ENCODE measurements at regions not wholly inside any gene's neighbourhood (a gene's known extent, or its start where the extent isn't known, plus 50 kb on each side); places are given as distances from the start of the nearest gene placed in this dataset.

- H3K4me2 ChIP-seq: no peak overlapping the region
- no peak overlapping the region for H3K4me3 ChIP-seq
- no peaks in the 10 kb centered on the region for H3K9me3 ChIP-seq (replicated peaks in 1 of 11)
- no peaks in the 10 kb centered on the region for H3K27me3 ChIP-seq
- no peak for TF ChIP-seq Cebpa-rat (IDR thresholded peaks at IDR 0.05)
- peaks cover 0 to 10% (median 0%) of the 10 kb centered on the region in 10 experiments; a peak in 8 of 20 replicates for H3K4me1 ChIP-seq
- no peaks in the 10 kb centered on the region for H3K36me3 ChIP-seq
- no peak overlapping the region for H3K9ac ChIP-seq
- no peak overlapping the region for H3K27ac ChIP-seq
- no peaks in the 10 kb centered on the region; a peak in 1 of 22 replicates for H4K20me1 ChIP-seq
Measured at GRCh38 chr3:44125246-44125645, 116.4 kb upstream of the TOPAZ1 start.

GRCh38 chr3:44125882-44126281 is 115.8 kb upstream of the TOPAZ1 start:
- no peak for TF ChIP-seq Cebpa-rat (IDR thresholded peaks at IDR 0.05)
- H4K20me1 ChIP-seq: no peaks in the 10 kb centered on the region; a peak in 1 of 22 replicates
- no peaks in the 10 kb centered on the region for H3K9me3 ChIP-seq (replicated peaks in 1 of 11)

GRCh38 chr3:44128057-44128775 is 113.5 kb upstream of the TOPAZ1 start:
- no peaks in the 10 kb centered on the region; a peak in 1 of 22 replicates for H4K20me1 ChIP-seq
- H3K27ac ChIP-seq: no peak overlapping the region
- peaks cover 0 to 13% (median 0%) of the 10 kb centered on the region in 10 experiments; a peak in 8 of 20 replicates for H3K4me1 ChIP-seq
- no peak overlapping the region for H3K4me3 ChIP-seq
- no peaks in the 10 kb centered on the region for H3K27me3 ChIP-seq
- peak overlapping the region in 4 of 11 experiments; percentile 1 to 33 (median 22); a peak in 4 of 22 replicates for H3K4me2 ChIP-seq
- TF ChIP-seq Cebpa-rat (IDR thresholded peaks at IDR 0.05): no peak
- no peaks in the 10 kb centered on the region for H3K36me3 ChIP-seq
- no peaks in the 10 kb centered on the region for H3K9me3 ChIP-seq (replicated peaks in 1 of 11)
- H3K9ac ChIP-seq: no peak overlapping the region

More at GRCh38 chr3:44125882-44126281, 115.8 kb upstream of the TOPAZ1 start:
- no peak overlapping the region for H3K9ac ChIP-seq
- H3K4me3 ChIP-seq: no peak overlapping the region
- H3K27ac ChIP-seq: no peak overlapping the region
- no peaks in the 10 kb centered on the region for H3K36me3 ChIP-seq
- H3K4me2 ChIP-seq: no peak overlapping the region
- no peaks in the 10 kb centered on the region for H3K27me3 ChIP-seq
- peaks cover 0 to 13% (median 0%) of the 10 kb centered on the region in 10 experiments; a peak in 8 of 20 replicates for H3K4me1 ChIP-seq

- no peak overlapping the region for H3K27ac ChIP-seq
- no peak overlapping the region for H3K9ac ChIP-seq
- TF ChIP-seq Cebpa-rat (IDR thresholded peaks at IDR 0.05): no peak
Measured at GRCh38 chr3:44130249-44130648, 111.4 kb upstream of the TOPAZ1 start.

GRCh38 chr3:44132061-44132460 is 109.6 kb upstream of the TOPAZ1 start:
- TF ChIP-seq Cebpa-rat (IDR thresholded peaks at IDR 0.05): no peak
- Histone ChIP-seq H3K36me3 (no peaks in the 10 kb centered on the region), H3K9ac (no peak overlapping the region), H3K4me3 (no peak overlapping the region), H4K20me1 (no peaks in the 10 kb centered on the region; a peak in 1 of 22 replicates), H3K4me1 (peaks cover 0 to 13% (median 0%) of the 10 kb centered on the region in 10 experiments; a peak in 8 of 20 replicates), H3K27ac (no peak overlapping the region), H3K4me2 (no peak overlapping the region), H3K9me3 (replicated peaks in 1 of 11) (no peaks in the 10 kb centered on the region), H3K27me3 (no peaks in the 10 kb centered on the region)

More at GRCh38 chr3:44130249-44130648, 111.4 kb upstream of the TOPAZ1 start:
- Histone ChIP-seq H3K36me3 (no peaks in the 10 kb centered on the region), H3K9me3 (replicated peaks in 1 of 11) (no peaks in the 10 kb centered on the region), H3K4me2 (peak overlapping the region in 2 of 11 experiments; percentile 7 to 19; a peak in 1 of 22 replicates), H4K20me1 (no peaks in the 10 kb centered on the region; a peak in 1 of 22 replicates), H3K27me3 (no peaks in the 10 kb centered on the region), H3K4me3 (no peak overlapping the region), H3K4me1 (peaks cover 0 to 13% (median 0%) of the 10 kb centered on the region in 10 experiments; a peak in 8 of 20 replicates)

- Histone ChIP-seq H3K4me1 (peaks cover 0 to 13% (median 0%) of the 10 kb centered on the region in 10 experiments; a peak in 8 of 20 replicates), H3K4me3 (no peak overlapping the region), H4K20me1 (no peaks in the 10 kb centered on the region; a peak in 1 of 22 replicates), H3K36me3 (no peaks in the 10 kb centered on the region), H3K4me2 (no peak overlapping the region), H3K9ac (no peak overlapping the region), H3K27ac (no peak overlapping the region), H3K27me3 (no peaks in the 10 kb centered on the region), H3K9me3 (replicated peaks in 1 of 11) (no peaks in the 10 kb centered on the region)
- no peak for TF ChIP-seq Cebpa-rat (IDR thresholded peaks at IDR 0.05)
Measured at GRCh38 chr3:44132593-44132992, 109.1 kb upstream of the TOPAZ1 start.

- H3K27me3 ChIP-seq: no peaks in the 10 kb centered on the region
- H3K27ac ChIP-seq: no peak overlapping the region
- H3K9ac ChIP-seq: no peak overlapping the region
- H4K20me1 ChIP-seq: no peaks in the 10 kb centered on the region
- no peaks in the 10 kb centered on the region for H3K4me1 ChIP-seq
- peaks cover 6 to 14% (median 10%) of the 10 kb centered on the region in 11 experiments; a peak in 19 of 22 replicates for H3K9me3 ChIP-seq (replicated peaks in 1 of 11)
- no peak overlapping the region for H3K4me3 ChIP-seq
- no peak overlapping the region for H3K4me2 ChIP-seq
- no peaks in the 10 kb centered on the region; a peak in 1 of 22 replicates for H3K36me3 ChIP-seq
- no peak for TF ChIP-seq Cebpa-rat (IDR thresholded peaks at IDR 0.05)
Measured at GRCh38 chr3:44136421-44136820, 105.3 kb upstream of the TOPAZ1 start.

GRCh38 chr3:44146073-44146472 is 95.6 kb upstream of the TOPAZ1 start:
- no peaks in the 10 kb centered on the region for H3K36me3 ChIP-seq
- H3K27ac ChIP-seq: no peak overlapping the region
- no peak overlapping the region; a peak in 1 of 22 replicates for H3K4me2 ChIP-seq
- H3K9ac ChIP-seq: no peak overlapping the region
- H4K20me1 ChIP-seq: no peaks in the 10 kb centered on the region
- H3K27me3 ChIP-seq: no peaks in the 10 kb centered on the region
- H3K9me3 ChIP-seq (replicated peaks in 1 of 11): peaks cover 1 to 6% (median 3%) of the 10 kb centered on the region in 11 experiments; a peak in 19 of 22 replicates
- peaks cover 0 to 4% (median 0%) of the 10 kb centered on the region in 10 experiments; a peak in 1 of 20 replicates for H3K4me1 ChIP-seq
- H3K4me3 ChIP-seq: no peak overlapping the region
- TF ChIP-seq Cebpa-rat (IDR thresholded peaks at IDR 0.05): 0 out of 22 replicates have a peak, but pooled peaks of 1 of the 11 experiments have one; percentile 11

GRCh38 chr3:44159696-44160300 is 81.9 kb upstream of the TOPAZ1 start:
- H3K9ac ChIP-seq: no peak overlapping the region
- H3K27ac ChIP-seq: no peak overlapping the region
- TF ChIP-seq Cebpa-rat (IDR thresholded peaks at IDR 0.05): no peak
- no peaks in the 10 kb centered on the region for H3K36me3 ChIP-seq
- no peak overlapping the region for H3K4me2 ChIP-seq
- H3K27me3 ChIP-seq: no peaks in the 10 kb centered on the region
- H3K9me3 ChIP-seq (replicated peaks in 1 of 11): no peaks in the 10 kb centered on the region
- no peak overlapping the region for H3K4me3 ChIP-seq
- no peaks in the 10 kb centered on the region for H3K4me1 ChIP-seq
- no peaks in the 10 kb centered on the region for H4K20me1 ChIP-seq

Measured in BLaER1 treated with 17β-estradiol and CSF1 and Interleukin-3, amounts not matched to agents 10 nM and 100 nM (cell line).